ENCODE measurements at regions not wholly inside any gene's neighbourhood (a gene's known extent, or its start where the extent isn't known, plus 50 kb on each side); places are given as distances from the start of the nearest gene placed in this dataset.

GRCh38 chr7:136664537-136664936 is 203.9 kb upstream of the CHRM2 start:
- DNase-seq, result no peak

GRCh38 chr7:136657482-136657921 is 210.9 kb upstream of the CHRM2 start:
- no peak for DNase-seq

- DNase-seq, result no peak
Measured at GRCh38 chr7:136656516-136656915, 211.9 kb upstream of the CHRM2 start.

GRCh38 chr7:136655414-136655813 is 213.0 kb upstream of the CHRM2 start:
- DNase-seq, result no peak

GRCh38 chr7:136654406-136654805 is 214.0 kb upstream of the CHRM2 start:
- DNase-seq, result no peak

- no peak for DNase-seq
Measured at GRCh38 chr7:136652635-136653370, 215.6 kb upstream of the CHRM2 start.

- DNase-seq, result no peak
Measured at GRCh38 chr7:136640977-136641376, 227.5 kb upstream of the CHRM2 start.

GRCh38 chr7:136637813-136638212 is 230.6 kb upstream of the CHRM2 start:
- DNase-seq, result no peak

GRCh38 chr7:136635751-136636150 is 232.7 kb upstream of the CHRM2 start:
- no peak for DNase-seq

- no peak for DNase-seq
Measured at GRCh38 chr7:136618818-136619217, 249.6 kb upstream of the CHRM2 start.

GRCh38 chr7:136617176-136617575 is 251.3 kb upstream of the CHRM2 start:
- no peak for DNase-seq

- no peak for DNase-seq
Measured at GRCh38 chr7:136605532-136606329, 262.7 kb upstream of the CHRM2 start.

- DNase-seq, result no peak
Measured at GRCh38 chr7:136601772-136602171, 266.7 kb upstream of the CHRM2 start.

- no peak for DNase-seq
Measured at GRCh38 chr7:136600475-136600874, 268.0 kb upstream of the CHRM2 start.

- DNase-seq, result no peak
Measured at GRCh38 chr7:136594739-136595144, 273.7 kb upstream of the CHRM2 start.

- no peak for DNase-seq
Measured at GRCh38 chr7:136588216-136588615, 280.2 kb upstream of the CHRM2 start.

GRCh38 chr7:136585954-136586670 is 282.3 kb upstream of the CHRM2 start:
- DNase-seq, result no peak

- DNase-seq, result no peak
Measured at GRCh38 chr7:136566491-136566890, 302.0 kb upstream of the CHRM2 start.

GRCh38 chr7:136555933-136556332 is 312.5 kb upstream of the CHRM2 start:
- DNase-seq, result no peak

- no peak for DNase-seq
Measured at GRCh38 chr7:136551618-136552017, 316.8 kb upstream of the CHRM2 start.

GRCh38 chr7:136549756-136550155 is 318.7 kb upstream of the CHRM2 start:
- DNase-seq, result no peak

GRCh38 chr7:136533732-136534131 is 334.7 kb upstream of the CHRM2 start:
- DNase-seq, result no peak

- no peak for DNase-seq
Measured at GRCh38 chr7:136530831-136531230, 337.6 kb upstream of the CHRM2 start.

GRCh38 chr7:136528329-136528728 is 340.1 kb upstream of the CHRM2 start:
- DNase-seq, result no peak

Data from stimulated activated CD4-positive, alpha-beta T cell treated with anti-CD3 and anti-CD28 coated beads, Interleukin-1b, Interleukin-23, amount 100 ng/mL, for 48 hours (primary cell).